Panc1 (cell line): ENCODE measurements at regions not wholly inside any gene's neighbourhood (a gene's known extent, or its start where the extent isn't known, plus 50 kb on each side); places are given as distances from the start of the nearest gene placed in this dataset.
A peak's percentile ranks its signal among the peaks of the same experiment; 100 is the strongest.

Source experiments
- ATAC-seq: fragments of 200-7000 bp; cut with Tn5 transposase; 2 replicates; pipeline ENCODE4 v1.9.1; 2020; ENCODE audit warnings: mild to moderate bottlenecking, moderate library complexity
- BruUV-seq: library from RNA; stranded (reverse); fragments of 400-500 nt; replicated peaks from 2 replicates; lab custom pipeline; 2021; lab: Mats Ljungman, UMichigan
- CTCF ChIA-PET: fragments of 300-600 bp; sonication (Branson Sonifier 250); formaldehyde crosslinking; loops from one replicate; lab custom pipeline; 2022; ENCODE audit warnings: antibody characterized with exemption; lab: Charles Lee
- POLR2A ChIA-PET: fragments of 300-600 bp; sonication (Branson Sonifier 250); formaldehyde crosslinking; loops from one replicate; lab custom pipeline; 2022; ENCODE audit warnings: antibody characterized with exemption; lab: Charles Lee
- DNase-seq: peaks from one replicate; pipeline ENCODE4 v3.0.0-alpha.2; 2010; ENCODE audit warnings: low read depth, low spot score
- H3K27ac ChIP-seq: 2 replicates; pipeline ENCODE4 v1.5.1; 2011; ENCODE audit warnings: mild to moderate bottlenecking, low read length, inconsistent platforms
- H3K27me3 ChIP-seq: fragments of 200-500 bp; sonication (Bioruptor generic); 2 replicates; pipeline ENCODE4 v1.6.0; 2014; ENCODE audit warnings: low read length, inconsistent platforms; ENCODE audit not compliant: control insufficient read depth, insufficient read depth
- H3K36me3 ChIP-seq: fragments of 200-500 bp; sonication (Bioruptor generic); 2 replicates; pipeline ENCODE4 v1.5.1; 2014; ENCODE audit warnings: inconsistent platforms, mild to moderate bottlenecking, low read length, moderate library complexity; ENCODE audit not compliant: control insufficient read depth, insufficient read depth
- H3K4me1 ChIP-seq: 2 replicates; pipeline ENCODE4 v1.5.1; 2011; ENCODE audit warnings: inconsistent platforms, mild to moderate bottlenecking, low read length, moderate library complexity; ENCODE audit not compliant: control insufficient read depth, insufficient read depth
- H3K4me3 ChIP-seq, 2 experiments: 2 replicates each; pipeline ENCODE4 v1.5.1; 2011 to 2012; ENCODE audit warnings: low read depth in 2 of 2, low read length in 2 of 2, mild to moderate bottlenecking in 2 of 2, inconsistent platforms in 1 of 2, moderate library complexity in 1 of 2
- H3K9me3 ChIP-seq: fragments of 200-500 bp; sonication (Bioruptor generic); 2 replicates; pipeline ENCODE4 v1.5.1; 2014; ENCODE audit warnings: low read depth, mild to moderate bottlenecking, inconsistent platforms, low read length, moderate library complexity; ENCODE audit not compliant: control insufficient read depth, insufficient read depth
- CTCF ChIP-seq: fragments of 450-650 bp; IDR thresholded peaks from 2 replicates; pipeline ENCODE4 v1.5.1; 2017; ENCODE audit warnings: mild to moderate bottlenecking
- POLR2AphosphoS5 ChIP-seq: IDR thresholded peaks from 2 replicates; pipeline ENCODE4 v1.6.1; 2012; ENCODE audit warnings: mild to moderate bottlenecking, low read depth, low read length, moderate library complexity
- SIN3A ChIP-seq: IDR thresholded peaks from 2 replicates; pipeline ENCODE4 v1.6.1; 2012; ENCODE audit warnings: low read depth, mild to moderate bottlenecking, low read length, moderate library complexity, borderline replicate concordance; ENCODE audit not compliant: insufficient read depth
- TCF7L2 ChIP-seq: IDR thresholded peaks from 2 replicates; pipeline ENCODE4 v1.6.1; 2011; ENCODE audit warnings: mild to moderate bottlenecking, low read depth, low read length, inconsistent platforms
- in situ Hi-C: cut with HindIII; loops from 2 replicates; pipeline ENCODE4 v1.10.0; 2016; ENCODE audit warnings: low sequenced_read_pairs, low pct_unique_long_range_greater_than_20kb
- intact Hi-C: fragments of 100-400 bp; cut with micrococcal nuclease; formaldehyde crosslinking; loops from one replicate; pipeline ENCODE4 v1.10.0; 2022; ENCODE audit not compliant: unreplicated experiment
- TF ChIP-seq, protein P1 (sequence below), 2 experiments: IDR thresholded peaks; 2 replicates each; pipeline ENCODE4 v1.6.1; 2011 to 2012; ENCODE audit warnings: low read depth in 2 of 2, control low read depth in 1 of 2, low read length in 1 of 2, mild to moderate bottlenecking in 1 of 2, moderate library complexity in 1 of 2; ENCODE audit not compliant: insufficient read depth in 1 of 2

DNA sequence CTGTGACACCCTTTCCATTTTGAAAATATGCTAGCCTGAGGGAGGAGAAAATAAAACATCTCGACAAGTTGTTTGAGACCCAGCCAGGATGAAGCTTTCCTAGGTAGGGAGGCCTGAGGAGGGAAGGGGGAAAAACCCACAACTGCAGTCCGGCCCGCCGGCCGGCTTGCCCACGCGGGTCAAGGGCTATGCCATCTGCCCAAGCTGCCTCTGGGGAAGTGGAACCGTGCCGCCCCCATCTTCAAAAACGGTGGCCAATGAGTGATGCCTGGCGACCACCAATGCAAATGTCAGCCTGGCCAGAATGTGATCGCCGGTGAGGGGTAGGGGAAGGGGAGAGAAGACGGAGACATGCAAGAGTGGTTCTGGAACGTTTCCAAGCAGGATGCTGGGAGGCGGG, 263.5 kb upstream of the ALG10B start:
- Histone ChIP-seq H3K36me3 (no peaks in the 10 kb centered on the region), H3K4me3 (peak overlapping the region in 1 of 2 experiments; percentile 57; a peak in 1 of 4 replicates), H3K4me1 (no peaks in the 10 kb centered on the region), H3K27me3 (no peaks in the 10 kb centered on the region), H3K9me3 (no peaks in the 10 kb centered on the region), H3K27ac (no peak overlapping the region)
- TF ChIP-seq SIN3A = no peak
- TF ChIP-seq TCF7L2 = no peak
- TF ChIP-seq POLR2AphosphoS5 = no peak
- intact Hi-C loops (loop anchor here (2.0 to 5.0 kb wide), 2 partner anchors 84 to 264 kb away; partner anchors contain the start of gene ALG10B), in situ Hi-C loops (no loop called here)
- ChIA-PET CTCF (no interaction called here), POLR2A (interaction anchor here (0.6 kb wide), 1 partner anchor 80 kb away, joined by 4 read pairs; no protein-coding TSS in a partner anchor)
- DNase-seq = no peak
- no peak for ATAC-seq
- BruUV-seq = no TSS peak

DNA sequence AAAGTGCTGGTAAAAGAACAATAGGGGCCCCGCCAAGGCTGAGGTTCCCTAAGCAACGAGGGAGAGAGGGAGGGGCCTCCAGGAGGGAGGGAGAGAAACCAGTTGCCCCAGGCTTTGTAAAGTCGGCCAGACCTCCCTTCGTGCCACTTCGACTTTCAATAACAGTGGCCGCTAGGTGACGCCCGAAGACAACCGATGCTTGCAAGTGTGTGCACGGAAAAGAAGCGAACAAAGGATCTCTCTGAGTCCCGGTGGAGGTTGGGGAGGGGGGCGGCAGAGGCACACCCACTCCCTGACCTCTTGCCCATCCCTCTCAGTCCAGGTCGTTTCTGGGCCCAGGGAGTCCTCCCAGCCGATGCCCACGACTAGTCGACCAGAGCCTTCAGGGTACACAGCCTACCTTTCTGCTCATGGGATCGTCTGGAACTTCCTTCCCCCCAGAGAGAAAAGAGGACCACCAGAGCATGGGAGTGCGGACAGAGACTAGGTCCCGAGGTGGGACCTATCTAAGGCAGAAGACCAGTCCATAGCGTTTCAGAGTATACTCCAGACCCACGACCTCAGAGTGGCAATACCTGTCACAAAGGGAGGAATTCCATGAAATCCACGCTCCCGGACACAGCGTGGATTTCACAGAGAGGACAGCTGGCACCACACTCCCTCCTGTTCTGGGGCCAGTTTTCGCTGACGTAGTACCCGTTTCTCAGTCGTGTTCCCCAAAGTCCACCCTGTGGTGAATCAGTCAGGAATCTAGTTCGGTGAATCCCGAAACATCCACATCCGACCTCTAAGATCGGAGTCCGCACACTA, 262.7 kb upstream of the ALG10B start:
- DNase-seq (no peak), ATAC-seq (peak; percentile 82)
- Histone ChIP-seq H3K36me3 (no peaks in the 10 kb centered on the region), H3K27ac (no peak overlapping the region), H3K27me3 (no peaks in the 10 kb centered on the region), H3K9me3 (no peaks in the 10 kb centered on the region), H3K4me3 (peak overlapping the region; percentile 30 to 57), H3K4me1 (no peaks in the 10 kb centered on the region)
- ChIA-PET CTCF (interaction anchor here (0.7 kb wide), 1 partner anchor 1089 kb away, joined by 3 read pairs; no protein-coding TSS in a partner anchor), POLR2A (no interaction called here)
- BruUV-seq = no TSS peak
- no peak for TF ChIP-seq POLR2AphosphoS5
- TF ChIP-seq CTCF = peak; percentile 89
- intact Hi-C loops = loop anchor here (2.0 to 5.0 kb wide), 2 partner anchors 83 to 263 kb away; partner anchors contain the start of gene ALG10B
- in situ Hi-C loops = no loop called here

- DNase-seq (peak; percentile 94), ATAC-seq (peak; percentile 74)
- Histone ChIP-seq H3K4me1 (no peaks in the 10 kb centered on the region), H3K9me3 (no peaks in the 10 kb centered on the region), H3K27me3 (no peaks in the 10 kb centered on the region), H3K27ac (no peak overlapping the region), H3K36me3 (no peaks in the 10 kb centered on the region), H3K4me3 (peak overlapping the region; percentile 8 to 51; a peak in 3 of 4 replicates)
- BruUV-seq = no TSS peak
- intact Hi-C loops (no loop called here), in situ Hi-C loops (no loop called here)
- TF ChIP-seq, protein P1, sequence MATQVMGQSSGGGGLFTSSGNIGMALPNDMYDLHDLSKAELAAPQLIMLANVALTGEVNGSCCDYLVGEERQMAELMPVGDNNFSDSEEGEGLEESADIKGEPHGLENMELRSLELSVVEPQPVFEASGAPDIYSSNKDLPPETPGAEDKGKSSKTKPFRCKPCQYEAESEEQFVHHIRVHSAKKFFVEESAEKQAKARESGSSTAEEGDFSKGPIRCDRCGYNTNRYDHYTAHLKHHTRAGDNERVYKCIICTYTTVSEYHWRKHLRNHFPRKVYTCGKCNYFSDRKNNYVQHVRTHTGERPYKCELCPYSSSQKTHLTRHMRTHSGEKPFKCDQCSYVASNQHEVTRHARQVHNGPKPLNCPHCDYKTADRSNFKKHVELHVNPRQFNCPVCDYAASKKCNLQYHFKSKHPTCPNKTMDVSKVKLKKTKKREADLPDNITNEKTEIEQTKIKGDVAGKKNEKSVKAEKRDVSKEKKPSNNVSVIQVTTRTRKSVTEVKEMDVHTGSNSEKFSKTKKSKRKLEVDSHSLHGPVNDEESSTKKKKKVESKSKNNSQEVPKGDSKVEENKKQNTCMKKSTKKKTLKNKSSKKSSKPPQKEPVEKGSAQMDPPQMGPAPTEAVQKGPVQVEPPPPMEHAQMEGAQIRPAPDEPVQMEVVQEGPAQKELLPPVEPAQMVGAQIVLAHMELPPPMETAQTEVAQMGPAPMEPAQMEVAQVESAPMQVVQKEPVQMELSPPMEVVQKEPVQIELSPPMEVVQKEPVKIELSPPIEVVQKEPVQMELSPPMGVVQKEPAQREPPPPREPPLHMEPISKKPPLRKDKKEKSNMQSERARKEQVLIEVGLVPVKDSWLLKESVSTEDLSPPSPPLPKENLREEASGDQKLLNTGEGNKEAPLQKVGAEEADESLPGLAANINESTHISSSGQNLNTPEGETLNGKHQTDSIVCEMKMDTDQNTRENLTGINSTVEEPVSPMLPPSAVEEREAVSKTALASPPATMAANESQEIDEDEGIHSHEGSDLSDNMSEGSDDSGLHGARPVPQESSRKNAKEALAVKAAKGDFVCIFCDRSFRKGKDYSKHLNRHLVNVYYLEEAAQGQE (IDR thresholded peaks at IDR 0.05; ENCODE audit: insufficient read depth in 1 of 2, low read depth in 2 of 2, low read length in 1 of 2) = no peak
- TF ChIP-seq SIN3A (no peak), POLR2AphosphoS5 (no peak), CTCF (no peak), TCF7L2 (no peak)
- CTCF ChIA-PET = interaction anchor here (0.6 to 0.7 kb wide), 2 partner anchors 26 to 150 kb away, joined by 3 to 4 read pairs; no protein-coding TSS in a partner anchor
- POLR2A ChIA-PET = no interaction called here
Observed at GRCh38 chr12:38056701-38057689, 259.6 kb upstream of the ALG10B start.
